ENCODE measurements at regions not wholly inside any gene's neighbourhood (a gene's known extent, or its start where the extent isn't known, plus 50 kb on each side); places are given as distances from the start of the nearest gene placed in this dataset.

GRCh38 chr12:98090731-98091130 is 424.7 kb upstream of the TMPO start:
- Histone ChIP-seq H3K4me3 (no peak overlapping the region), H3K9ac (no peak overlapping the region), H4K20me1 (ENCODE audit: low read depth) (no peaks in the 10 kb centered on the region), H3K4me1 (peaks cover 9% of the 10 kb centered on the region), H3F3A (ENCODE audit: low read depth) (no peaks in the 10 kb centered on the region), H3K79me2 (ENCODE audit: low read depth) (no peaks in the 10 kb centered on the region), H3K27me3 (no peaks in the 10 kb centered on the region), H3K27ac (no peak overlapping the region), H3K9me3 (ENCODE audit: low read depth) (peaks cover 11% of the 10 kb centered on the region), H3K36me3 (no peaks in the 10 kb centered on the region), H2AFZ (replicated peaks) (peak overlapping the region; percentile 28), H3K4me2 (no peak overlapping the region)
- Mint-ChIP-seq H3K4me1 (peaks cover 14% of the 10 kb centered on the region), H3K27me3 (ENCODE audit: insufficient read depth, low read depth) (no peaks in the 10 kb centered on the region), H3K27ac (no peak overlapping the region), H3K9me3 (peaks cover 30% of the 10 kb centered on the region), H3K4me3 (no peak overlapping the region), H3K36me3 (peaks cover 10% of the 10 kb centered on the region)
- DNase-seq (ENCODE audit: low spot score) = no peak
- TF ChIP-seq EZH2phosphoT487 (IDR thresholded peaks at IDR 0.05) (no peak), EZH2 (IDR thresholded peaks at IDR 0.05) (no peak)
- TF ChIP-seq, protein P1, sequence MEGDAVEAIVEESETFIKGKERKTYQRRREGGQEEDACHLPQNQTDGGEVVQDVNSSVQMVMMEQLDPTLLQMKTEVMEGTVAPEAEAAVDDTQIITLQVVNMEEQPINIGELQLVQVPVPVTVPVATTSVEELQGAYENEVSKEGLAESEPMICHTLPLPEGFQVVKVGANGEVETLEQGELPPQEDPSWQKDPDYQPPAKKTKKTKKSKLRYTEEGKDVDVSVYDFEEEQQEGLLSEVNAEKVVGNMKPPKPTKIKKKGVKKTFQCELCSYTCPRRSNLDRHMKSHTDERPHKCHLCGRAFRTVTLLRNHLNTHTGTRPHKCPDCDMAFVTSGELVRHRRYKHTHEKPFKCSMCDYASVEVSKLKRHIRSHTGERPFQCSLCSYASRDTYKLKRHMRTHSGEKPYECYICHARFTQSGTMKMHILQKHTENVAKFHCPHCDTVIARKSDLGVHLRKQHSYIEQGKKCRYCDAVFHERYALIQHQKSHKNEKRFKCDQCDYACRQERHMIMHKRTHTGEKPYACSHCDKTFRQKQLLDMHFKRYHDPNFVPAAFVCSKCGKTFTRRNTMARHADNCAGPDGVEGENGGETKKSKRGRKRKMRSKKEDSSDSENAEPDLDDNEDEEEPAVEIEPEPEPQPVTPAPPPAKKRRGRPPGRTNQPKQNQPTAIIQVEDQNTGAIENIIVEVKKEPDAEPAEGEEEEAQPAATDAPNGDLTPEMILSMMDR (IDR thresholded peaks at IDR 0.05) = no peak

DNA sequence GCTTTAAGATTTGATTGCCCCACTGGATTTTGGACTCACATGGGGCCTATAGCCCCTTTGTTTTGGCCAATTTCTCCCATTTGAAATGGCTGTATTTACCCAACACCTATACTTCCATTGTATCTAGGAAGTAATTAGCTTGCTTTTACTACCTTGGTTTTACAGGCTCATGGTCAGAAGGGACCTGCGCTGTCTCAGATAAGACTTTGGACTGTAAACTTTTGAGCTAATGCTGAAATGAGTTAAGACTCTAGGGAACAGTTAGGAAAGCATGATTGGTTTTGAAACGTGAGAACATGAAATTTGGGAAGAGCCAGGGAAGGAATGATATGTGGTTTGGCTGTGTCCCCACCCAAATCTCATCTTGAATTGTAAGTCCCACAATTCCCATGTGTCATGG is 419.0 kb upstream of the TMPO start:
- H3K9ac ChIP-seq = no peak overlapping the region
- no peaks in the 10 kb centered on the region for H3K4me1 Mint-ChIP-seq

DNA sequence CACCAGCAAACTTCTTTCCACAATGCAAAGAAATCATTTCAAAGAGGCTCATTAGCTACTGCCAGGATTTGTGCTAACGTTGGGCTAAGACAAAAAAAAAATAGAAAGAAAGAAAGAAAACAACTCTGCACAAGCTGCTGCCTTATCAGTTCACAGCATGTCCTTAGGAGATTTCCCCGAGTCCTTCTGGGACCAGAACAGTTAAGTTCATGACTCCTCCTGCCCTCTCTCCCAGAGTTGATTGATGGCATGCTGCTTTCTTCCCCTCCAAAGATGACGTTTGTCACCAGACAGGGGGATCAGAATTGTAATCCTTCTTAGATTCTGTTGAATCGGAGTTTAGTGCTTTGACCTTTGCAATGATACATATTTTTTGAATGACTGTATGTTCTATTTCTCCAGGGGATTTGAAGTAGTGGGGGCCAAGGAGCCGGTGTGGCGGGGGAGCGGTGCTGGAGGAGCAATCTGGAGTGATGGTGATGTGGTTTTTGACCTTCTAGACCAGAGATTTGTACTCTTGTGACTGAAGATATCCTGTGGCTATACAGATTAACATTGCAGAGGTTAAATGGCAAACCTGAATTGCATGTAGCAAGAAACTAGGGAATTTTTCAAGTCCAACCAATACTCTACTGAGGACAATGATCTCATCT is 409.2 kb upstream of the TMPO start:
- H3K9me3 ChIP-seq (ENCODE audit: low read depth) = no peaks in the 10 kb centered on the region
- H2AFZ ChIP-seq (replicated peaks) = no peak overlapping the region
- peak overlapping the region; percentile 24 for H3K27ac Mint-ChIP-seq
- no peak for DNase-seq (ENCODE audit: low spot score)
- no peak overlapping the region for H3K4me3 Mint-ChIP-seq
- H3K9me3 Mint-ChIP-seq = no peaks in the 10 kb centered on the region
- H3K27ac ChIP-seq = no peak overlapping the region
- no peak overlapping the region for H3K4me3 ChIP-seq
- no peaks in the 10 kb centered on the region for H3K27me3 ChIP-seq
- no peak overlapping the region for H3K4me2 ChIP-seq
- no peaks in the 10 kb centered on the region for H3F3A ChIP-seq (ENCODE audit: low read depth)
- H3K9ac ChIP-seq = no peak overlapping the region
- no peaks in the 10 kb centered on the region for H3K36me3 ChIP-seq
- H3K4me1 Mint-ChIP-seq = peaks cover 42% of the 10 kb centered on the region
- peaks cover 3% of the 10 kb centered on the region for H3K27me3 Mint-ChIP-seq (ENCODE audit: insufficient read depth, low read depth)
- H4K20me1 ChIP-seq (ENCODE audit: low read depth) = no peaks in the 10 kb centered on the region
- TF ChIP-seq, protein P1 (IDR thresholded peaks at IDR 0.05) = no peak
- TF ChIP-seq EZH2phosphoT487 (IDR thresholded peaks at IDR 0.05) (no peak), EZH2 (IDR thresholded peaks at IDR 0.05) (no peak)
- no peaks in the 10 kb centered on the region for H3K36me3 Mint-ChIP-seq
- no peaks in the 10 kb centered on the region for H3K79me2 ChIP-seq (ENCODE audit: low read depth)
- H3K4me1 ChIP-seq = peaks cover 13% of the 10 kb centered on the region

More for the DNA sequence above, 419.0 kb upstream of the TMPO start:
- peaks cover 35% of the 10 kb centered on the region for H3K9me3 Mint-ChIP-seq
- H3K4me3 Mint-ChIP-seq = no peak overlapping the region
- Histone ChIP-seq H3K4me2 (no peak overlapping the region), H3K27me3 (no peaks in the 10 kb centered on the region), H3K36me3 (no peaks in the 10 kb centered on the region), H3F3A (ENCODE audit: low read depth) (no peaks in the 10 kb centered on the region), H3K9me3 (ENCODE audit: low read depth) (peaks cover 11% of the 10 kb centered on the region), H3K27ac (no peak overlapping the region), H3K4me3 (no peak overlapping the region), H2AFZ (replicated peaks) (no peak overlapping the region), H3K4me1 (no peaks in the 10 kb centered on the region), H3K79me2 (ENCODE audit: low read depth) (no peaks in the 10 kb centered on the region), H4K20me1 (ENCODE audit: low read depth) (no peaks in the 10 kb centered on the region)
- H3K36me3 Mint-ChIP-seq = peaks cover 7% of the 10 kb centered on the region
- TF ChIP-seq, protein P1 (IDR thresholded peaks at IDR 0.05) = no peak
- TF ChIP-seq EZH2phosphoT487 (IDR thresholded peaks at IDR 0.05) = no peak
- TF ChIP-seq EZH2 (IDR thresholded peaks at IDR 0.05) = no peak
- no peaks in the 10 kb centered on the region for H3K27me3 Mint-ChIP-seq (ENCODE audit: insufficient read depth, low read depth)
- no peak for DNase-seq (ENCODE audit: low spot score)
- H3K27ac Mint-ChIP-seq = no peak overlapping the region
